ENCODE measurements at regions not wholly inside any gene's neighbourhood (a gene's known extent, or its start where the extent isn't known, plus 50 kb on each side); places are given as distances from the start of the nearest gene placed in this dataset.
"Not testable (repeated sequence)": the region's sequence is repeated elsewhere in the genome, so short reads cannot be mapped to it uniquely, and the experiment has no call there.

DNA sequence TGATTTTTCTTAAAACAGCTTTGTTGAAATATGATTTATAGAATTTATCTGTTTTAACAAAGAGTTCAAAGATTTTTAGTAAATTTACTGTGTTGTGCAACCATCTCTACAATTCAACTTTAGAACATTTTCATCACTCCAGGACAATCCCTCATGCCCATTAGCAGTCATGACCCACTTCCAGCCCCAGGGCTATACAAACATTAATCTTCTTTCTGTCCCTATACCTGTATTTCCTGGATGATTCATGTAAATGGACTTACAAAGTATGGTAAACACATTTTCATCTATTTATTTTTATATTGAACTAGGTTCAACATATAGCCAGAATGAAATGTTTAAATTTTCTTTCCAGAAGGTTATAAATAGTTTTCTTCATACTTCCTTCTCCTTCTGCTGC, 127.8 kb upstream of the CCDC180 start:
- DNase-seq (ENCODE audit: low read depth), result no peak

DNA sequence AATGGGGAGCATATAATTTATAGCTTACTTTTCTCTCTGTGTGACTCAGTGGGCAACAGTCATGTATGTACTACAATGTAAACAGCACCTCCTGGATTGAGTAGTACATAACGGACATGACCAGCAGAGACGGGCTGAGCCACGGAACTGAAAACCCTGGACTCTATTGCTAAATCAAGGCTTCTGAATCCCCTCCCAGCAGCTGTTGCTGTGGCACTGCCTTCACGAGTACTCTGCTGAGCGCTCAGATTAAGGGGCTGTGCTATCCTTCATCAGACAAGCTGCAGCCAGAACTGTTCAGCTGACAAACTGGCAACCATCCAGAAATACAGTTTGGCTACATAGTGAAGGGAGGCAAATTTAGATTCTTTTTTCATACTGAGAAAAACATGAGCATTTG, 131.3 kb upstream of the CCDC180 start:
- no peak for DNase-seq (ENCODE audit: low read depth)

DNA sequence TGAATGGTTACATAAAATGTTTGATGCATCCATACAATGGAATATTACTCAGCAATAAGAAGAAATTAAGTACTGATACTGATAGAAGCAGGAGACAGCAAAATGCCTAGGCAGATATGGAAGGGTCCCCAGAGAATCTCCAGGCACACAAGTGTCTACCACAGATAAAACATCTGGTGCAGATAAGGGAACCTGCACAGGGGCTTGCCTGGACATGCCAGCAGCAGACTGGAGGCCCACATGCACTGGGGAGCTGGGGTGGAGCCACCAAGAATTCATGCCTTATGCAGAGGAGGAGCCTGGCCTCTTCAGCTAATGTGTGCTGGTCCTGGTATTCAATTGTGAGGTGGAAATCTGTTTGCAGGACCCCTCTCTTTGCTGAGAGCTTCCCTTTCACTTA, 129.2 kb upstream of the CTSV start:
- DNase-seq (ENCODE audit: low read depth), result not testable (repeated sequence)

DNA sequence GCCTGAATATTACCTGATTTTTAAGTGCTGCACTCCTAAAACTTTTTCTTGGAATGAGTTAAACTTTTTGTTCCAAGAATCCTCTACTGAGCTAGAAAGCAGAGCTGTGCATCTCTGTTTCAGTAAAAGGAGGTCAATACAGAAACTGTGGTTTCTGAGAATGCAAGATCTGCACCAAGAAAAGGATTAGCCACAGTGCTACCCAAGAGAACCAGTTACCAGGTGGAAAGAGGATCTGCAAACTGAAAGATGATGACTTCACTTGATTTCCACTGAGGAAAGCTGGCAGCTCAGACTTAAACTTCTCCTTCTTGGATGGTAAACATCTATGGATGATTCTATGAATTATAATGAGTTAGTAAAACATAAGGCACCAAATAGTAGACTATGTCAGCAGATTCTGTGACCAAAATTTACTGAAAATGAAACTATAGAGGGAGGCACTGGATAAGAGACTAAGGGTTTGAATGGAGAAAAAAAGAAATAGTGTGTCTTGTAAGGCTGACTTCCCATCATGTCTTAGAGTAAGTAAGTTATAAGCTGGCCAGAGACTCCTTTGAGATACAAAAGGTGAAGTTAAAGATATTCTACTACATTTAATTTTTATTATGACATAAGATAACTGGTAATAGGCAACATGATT, 127.7 kb upstream of the CTSV start:
- DNase-seq (ENCODE audit: low read depth), result not testable (repeated sequence)

DNA sequence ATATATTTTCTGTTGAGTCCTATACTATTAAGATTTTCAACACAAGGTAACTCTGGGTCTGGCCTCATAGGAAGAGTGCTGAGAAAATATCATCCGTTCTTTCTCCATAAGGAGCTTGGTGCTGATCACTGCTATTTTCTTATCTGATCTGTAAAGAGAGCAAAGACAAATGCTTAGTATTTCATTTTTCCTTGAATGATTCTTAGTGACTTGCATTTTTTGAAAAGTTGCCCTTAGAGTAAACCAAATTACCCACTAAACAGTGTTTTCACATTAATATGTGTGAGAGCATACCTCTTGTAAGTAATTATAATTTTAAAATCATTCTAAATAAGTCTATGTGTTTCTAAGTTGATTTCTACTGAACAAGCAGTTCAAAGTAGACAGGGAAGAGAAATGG, 121.3 kb upstream of the CTSV start:
- no peak for DNase-seq (ENCODE audit: low read depth)

DNA sequence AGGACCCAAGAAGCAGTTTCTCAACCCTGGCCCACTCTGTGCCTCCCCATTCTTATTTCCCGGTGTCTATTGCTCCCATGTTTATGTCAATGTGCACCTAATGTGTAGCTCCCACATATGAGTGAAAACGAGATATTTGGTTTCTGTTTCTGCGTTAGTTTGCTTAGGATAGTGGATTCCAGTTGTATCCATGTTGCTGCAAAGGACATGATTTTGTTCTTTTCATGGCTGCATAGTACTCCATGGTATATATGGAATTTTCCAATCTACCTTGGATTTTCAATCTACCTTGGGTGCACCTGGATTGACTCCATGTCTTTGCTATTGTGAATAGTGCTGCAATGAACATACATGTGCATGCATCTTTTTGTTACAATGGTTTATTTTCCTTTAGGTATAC, 119.8 kb upstream of the CTSV start:
- not testable (repeated sequence) for DNase-seq (ENCODE audit: low read depth)

DNA sequence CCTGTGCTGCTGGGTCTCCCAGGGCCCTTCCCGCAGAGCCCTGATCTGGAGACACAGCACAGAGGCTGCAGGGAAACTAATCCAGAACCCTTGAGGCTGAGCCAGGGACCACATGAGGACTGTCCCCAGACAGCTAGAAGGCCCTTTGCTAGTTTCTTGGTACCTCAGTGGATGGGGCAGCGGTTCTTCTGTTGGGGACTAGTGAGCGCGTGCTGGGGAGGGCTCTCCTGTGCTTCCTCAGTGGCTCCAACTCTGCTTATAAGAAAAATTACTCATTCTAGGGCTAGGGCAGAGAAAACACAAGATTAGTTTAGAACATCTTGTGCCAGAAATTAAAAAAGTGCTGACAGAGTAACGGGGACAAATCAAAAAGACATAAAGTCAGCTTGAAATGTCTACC, 116.5 kb upstream of the CTSV start:
- DNase-seq (ENCODE audit: low read depth), result not testable (repeated sequence)

DNA sequence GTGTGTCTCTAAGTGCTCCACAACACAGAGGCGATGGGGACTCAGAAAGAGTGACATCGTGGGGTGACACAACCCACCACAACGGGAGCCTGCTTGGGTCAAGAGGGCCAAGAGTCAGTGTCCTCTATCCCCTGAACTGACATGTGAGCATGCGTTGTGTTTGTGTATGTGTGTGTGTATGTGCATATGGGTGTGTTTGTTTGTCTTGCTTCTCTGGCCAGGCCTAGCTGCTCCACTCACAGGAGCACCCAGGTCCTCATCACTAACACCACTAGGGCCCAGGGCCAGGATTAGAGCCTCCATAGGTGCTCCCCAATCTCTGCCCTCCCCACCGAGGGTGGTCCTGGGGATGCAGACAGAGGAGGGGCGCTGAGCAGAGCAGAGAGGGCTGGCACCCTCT, 115.0 kb upstream of the CTSV start:
- DNase-seq (ENCODE audit: low read depth), result no peak

DNA sequence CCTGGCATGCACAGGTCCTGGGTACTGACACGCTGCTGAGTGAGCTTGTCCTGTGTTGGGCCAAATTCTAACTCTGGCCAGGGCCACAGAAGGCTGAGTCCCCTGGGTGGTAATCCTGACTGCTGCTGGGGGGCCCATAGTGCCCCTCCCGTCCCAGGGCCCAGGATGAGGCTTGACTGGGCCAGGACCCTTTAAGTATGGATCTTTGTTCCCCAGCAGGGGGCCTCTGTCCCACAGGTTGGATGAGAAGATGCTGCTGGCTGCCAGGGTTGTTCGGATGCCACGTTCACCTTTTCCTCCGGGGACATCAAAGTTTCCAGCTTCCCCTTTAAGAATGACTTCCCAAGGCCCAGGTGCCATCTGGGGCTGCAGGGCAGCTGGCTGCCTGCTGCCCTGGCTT, 114.2 kb upstream of the CTSV start:
- not testable (repeated sequence) for DNase-seq (ENCODE audit: low read depth)

DNA sequence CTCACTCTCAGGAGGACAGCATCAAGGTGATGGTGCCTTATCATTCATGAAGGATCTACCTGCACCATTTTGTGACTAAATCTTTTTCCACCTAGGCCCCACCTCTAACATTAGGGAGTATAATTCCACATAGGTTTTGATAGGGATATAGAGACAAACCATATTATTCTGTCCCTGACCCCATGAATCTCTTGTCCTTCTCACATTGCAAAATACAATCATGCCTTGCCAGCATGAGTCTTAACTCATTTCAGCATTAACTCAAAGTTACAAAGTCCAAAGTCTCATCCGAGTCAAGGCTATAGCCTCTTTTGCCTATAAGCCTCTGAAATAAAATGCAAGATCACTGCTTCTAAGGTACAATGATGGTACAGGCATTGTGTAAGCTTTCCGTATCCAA, 111.5 kb upstream of the CTSV start:
- DNase-seq (ENCODE audit: low read depth), result not testable (repeated sequence)

DNA sequence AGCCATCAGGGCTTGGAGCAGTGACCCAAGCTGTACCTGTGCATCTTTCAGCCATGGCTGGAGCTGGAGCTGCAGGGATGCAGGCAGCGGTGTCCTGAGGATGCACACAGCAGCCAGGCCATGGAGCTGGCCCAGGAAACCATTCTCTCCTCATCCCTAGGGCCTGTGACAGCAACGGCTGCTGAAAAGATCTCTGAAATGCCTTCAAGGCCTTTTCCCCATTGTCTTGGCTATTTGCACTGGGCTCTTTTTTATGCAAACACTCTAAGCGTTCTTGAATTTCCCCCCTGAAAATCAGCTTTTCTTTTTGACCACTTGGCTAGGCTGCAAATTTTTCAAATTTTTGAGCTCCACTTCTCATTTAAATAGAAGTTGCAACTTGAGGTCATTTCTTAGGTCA, 109.5 kb upstream of the CTSV start:
- DNase-seq (ENCODE audit: low read depth), result not testable (repeated sequence)

DNA sequence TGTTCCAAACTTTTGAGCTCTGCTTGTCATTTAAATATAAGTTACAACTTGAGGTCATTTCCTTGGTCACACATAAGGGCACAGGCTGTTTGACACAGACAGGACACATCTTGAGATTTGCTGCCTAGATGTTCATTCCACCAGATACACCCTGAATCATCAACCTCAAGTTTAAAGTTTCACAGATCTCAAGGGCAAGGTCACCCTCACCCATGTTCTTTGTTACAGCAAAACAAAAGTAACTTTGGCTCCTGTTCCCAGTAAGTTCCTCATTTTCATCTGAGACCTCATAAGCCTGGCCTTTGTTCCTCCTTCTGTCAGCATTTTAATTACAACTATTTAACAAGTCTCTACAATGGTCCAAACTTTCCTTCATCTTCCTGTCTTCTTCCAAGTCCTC, 106.7 kb upstream of the CTSV start:
- not testable (repeated sequence) for DNase-seq (ENCODE audit: low read depth)

DNA sequence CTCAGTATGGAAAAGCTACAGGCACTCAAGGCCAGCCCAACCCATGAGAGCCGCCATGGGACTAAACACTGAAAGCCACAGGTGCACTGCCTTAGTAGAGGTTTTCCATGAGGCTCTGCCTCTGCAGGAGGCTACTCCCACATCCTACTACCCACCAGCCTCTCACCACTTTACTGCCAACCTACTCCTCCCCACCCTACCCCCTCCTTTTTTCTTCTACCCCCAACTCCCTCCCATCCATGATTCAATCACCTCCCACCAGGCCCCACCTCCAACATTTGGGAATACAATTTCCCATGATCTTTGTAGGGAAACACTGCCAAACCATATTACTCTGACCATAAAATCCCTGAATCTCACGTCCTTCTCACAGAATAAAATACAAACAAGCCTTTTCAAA, 101.6 kb upstream of the CTSV start:
- no peak for DNase-seq (ENCODE audit: low read depth)

DNA sequence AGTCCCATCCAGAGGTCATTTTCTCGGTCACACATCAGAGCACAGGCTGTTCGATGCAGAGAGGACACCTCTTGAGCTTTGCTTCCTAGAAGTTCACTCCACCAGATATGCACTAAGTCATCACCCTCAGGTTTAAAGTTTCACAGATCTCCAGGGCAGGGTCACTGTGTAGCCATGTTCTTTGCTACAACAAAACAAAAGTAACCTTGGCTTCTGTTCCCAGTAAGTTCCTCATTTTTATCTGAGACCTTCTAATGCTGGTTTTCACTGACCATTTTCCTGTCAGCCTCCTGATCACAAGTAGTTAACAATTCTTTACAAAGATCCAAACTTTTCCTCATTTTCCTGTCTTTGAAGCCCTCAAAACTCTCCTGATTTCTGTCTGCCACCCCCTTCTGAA, 97.5 kb upstream of the CTSV start:
- DNase-seq (ENCODE audit: low read depth), result no peak

DNA sequence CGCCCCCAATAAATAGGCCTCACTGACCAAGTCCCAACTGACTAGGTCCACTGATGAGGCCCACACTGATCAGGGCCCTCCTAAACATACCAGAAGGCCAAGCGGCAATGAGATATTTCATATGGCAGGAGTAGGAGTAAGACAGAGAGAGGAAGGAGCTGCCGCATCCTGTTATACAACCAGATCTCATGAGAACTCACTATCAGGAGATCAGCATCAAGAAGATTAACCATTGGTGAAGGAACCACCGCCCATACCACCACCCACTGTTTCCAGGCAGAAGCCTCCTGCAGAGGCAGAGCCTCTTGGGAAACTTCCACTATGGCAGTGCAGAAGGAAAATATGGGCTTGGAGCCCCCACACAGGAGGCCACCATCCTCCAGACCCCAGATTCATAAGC, 95.0 kb upstream of the CTSV start:
- not testable (repeated sequence) for DNase-seq (ENCODE audit: low read depth)

DNA sequence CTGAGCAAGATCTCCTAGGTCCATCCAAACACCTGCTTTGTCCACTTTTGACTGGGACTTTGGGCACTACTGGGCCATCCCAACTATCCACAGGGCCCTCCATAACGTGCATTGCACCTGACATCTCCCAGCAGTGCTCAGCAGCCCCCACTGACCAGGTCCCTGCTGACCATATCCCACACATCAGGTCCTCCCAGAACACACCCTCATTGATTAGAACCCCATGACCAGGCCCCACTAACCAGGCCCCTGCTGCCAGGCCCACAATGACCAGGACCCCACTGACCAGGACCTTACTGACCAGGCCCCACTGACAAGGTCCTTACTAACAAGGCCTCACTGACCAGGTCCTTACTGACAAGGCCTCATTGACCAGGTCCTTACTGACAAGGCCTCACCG, 93.9 kb upstream of the CTSV start:
- no peak for DNase-seq (ENCODE audit: low read depth)

DNA sequence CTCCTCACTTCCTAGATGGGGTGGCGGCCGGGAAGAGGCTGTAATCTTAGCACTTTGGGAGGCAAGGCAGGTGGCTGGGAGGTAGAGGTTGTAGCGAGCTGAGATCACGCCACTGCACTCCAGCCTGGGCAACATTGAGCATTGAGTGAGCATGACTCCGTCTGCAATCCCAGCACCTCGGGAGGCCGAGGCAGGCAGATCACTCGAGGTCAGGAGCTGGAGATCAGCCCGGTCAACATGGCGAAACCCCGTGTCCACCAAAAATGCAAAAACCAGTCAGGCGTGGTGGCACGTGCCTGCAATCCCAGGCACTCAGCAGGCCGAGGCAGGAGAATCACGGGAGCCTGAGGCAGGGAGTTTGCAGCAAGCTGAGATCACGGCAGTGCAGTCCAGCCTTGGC, 91.9 kb upstream of the CTSV start:
- DNase-seq (ENCODE audit: low read depth), result not testable (repeated sequence)

DNA sequence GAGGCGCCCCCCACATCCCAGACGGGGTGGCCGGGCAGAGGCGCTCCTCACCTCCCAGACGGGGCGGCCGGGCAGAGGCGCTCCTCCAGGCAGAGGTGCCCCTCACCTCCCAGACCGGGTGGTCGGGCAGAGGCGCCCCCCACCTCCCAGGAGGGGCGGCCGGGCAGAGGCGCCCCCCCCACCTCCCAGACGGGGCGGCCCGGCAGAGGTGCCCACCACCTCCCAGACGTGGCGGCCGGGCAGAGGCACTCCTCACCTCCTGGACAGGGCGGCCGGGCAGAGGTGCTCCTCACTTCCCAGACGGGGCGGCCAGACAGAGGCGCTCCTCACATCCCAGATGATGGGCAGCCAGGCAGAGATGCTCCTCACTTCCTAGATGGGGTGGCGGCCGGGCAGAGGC, 91.4 kb upstream of the CTSV start:
- DNase-seq (ENCODE audit: low read depth), result not testable (repeated sequence)

DNA sequence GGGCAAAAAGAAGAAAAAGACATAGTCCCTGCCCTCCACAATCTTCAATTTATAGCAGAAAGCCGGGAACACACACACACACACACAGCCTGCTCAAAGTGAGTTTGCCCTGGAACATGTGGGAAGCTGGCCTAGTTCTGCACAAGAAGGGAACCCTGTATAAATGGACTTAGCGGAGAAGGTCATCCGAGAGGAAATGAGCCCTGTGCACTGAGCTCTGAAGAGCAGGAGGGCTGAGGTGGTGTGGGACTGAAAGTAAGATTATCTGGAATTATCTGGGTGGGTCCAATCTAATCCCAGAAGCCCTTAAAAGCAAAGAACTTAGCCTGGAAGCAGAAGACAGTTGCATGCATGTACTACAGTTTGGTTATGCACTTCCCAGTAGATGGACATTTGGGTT, 90.0 kb upstream of the CTSV start:
- no peak for DNase-seq (ENCODE audit: low read depth)

DNA sequence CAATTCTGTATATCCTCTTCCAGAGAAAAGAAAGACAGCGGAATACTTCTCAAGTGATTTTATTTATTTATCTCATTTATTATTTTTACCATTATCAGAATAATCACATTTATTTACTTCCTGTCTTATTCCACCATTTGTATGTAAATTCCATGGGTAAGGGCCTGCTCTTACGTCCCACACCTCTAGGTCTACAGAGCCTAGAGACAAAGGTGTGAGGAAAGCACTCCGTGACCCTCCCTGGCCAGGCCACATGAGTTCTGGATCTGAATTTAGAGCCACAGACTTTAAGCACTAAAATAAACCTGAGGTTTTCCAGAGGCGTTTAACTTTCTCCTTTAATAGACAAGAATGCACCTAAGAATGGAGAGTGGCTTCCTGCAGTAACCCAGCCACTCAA, 85.3 kb upstream of the CTSV start:
- no peak for DNase-seq (ENCODE audit: low read depth)

DNA sequence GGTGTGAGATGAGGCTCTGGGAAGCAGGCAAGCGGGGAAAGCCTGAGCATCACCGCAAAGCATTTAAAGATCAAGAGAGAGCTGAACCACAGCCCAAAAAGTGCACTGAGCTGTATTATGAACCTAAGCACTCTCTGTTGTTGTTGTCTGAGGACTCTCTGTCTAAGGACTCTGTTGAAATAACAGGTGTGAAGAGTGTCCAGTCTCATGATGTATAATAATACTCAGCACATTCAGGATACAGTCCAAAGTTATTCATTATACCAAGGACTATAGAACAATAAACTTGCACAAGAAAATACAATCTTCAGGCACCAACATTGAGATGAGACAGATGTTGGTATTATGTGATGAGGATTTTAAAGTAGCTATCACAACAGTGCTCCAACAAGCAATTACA, 71.8 kb upstream of the CTSV start:
- DNase-seq (ENCODE audit: low read depth), result no peak

DNA sequence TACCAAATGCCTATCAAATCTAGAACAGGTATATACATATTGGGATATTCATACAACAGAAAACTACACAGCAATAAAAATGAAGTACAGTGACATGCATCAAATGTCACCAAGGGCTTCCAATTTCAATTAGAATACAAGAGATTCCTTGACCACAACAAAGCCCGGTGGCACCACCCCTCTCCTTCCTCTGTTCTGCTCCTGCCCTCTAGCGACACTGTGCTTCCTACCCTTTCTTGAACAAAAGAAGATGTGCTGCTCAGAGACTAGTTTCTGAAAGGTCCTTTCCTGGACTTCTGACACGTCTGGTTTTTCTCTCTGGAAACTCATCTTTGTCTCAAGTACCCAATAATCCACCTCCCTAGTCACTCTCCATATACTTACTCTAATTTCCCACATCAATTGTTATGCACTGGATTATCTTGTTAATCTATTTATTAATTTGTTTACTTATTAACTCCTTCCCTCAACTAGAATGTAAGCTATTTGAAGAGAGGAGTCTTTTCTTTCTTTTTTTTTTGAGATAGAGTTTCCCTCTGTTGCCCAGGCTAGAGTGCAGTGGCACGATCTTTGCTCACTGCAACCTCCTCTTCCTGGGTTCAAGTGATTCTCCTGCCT, 70.4 kb upstream of the CTSV start:
- no peak for DNase-seq (ENCODE audit: low read depth)

DNA sequence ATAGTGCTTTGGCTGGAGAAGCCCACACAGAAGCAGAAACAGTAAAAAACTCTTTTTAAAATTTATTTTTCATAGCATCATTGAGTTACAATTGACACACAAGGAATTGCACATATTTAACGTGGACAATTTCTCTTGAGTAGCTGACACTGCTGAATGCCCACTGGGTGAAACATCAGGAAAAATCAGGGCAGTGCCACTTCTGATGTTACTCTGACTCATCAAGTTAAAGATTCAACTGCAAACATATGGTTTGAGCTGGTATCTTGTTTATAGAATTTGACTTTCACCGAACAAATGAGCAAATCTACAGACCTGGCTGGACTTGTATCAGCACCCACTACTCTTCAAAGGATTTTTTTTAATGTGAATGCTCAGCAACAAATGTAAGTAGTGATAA, 66.3 kb upstream of the CTSV start:
- DNase-seq (ENCODE audit: low read depth), result not testable (repeated sequence)
